ENCODE measurements at regions not wholly inside any gene's neighbourhood (a gene's known extent, or its start where the extent isn't known, plus 50 kb on each side); places are given as distances from the start of the nearest gene placed in this dataset.

GRCh38 chr4:98786866-98787265 lies 128.5 kb upstream of the TSPAN5 start:
- CTCF ChIA-PET, result no interaction called here
- no peak overlapping the region for H3K27ac Mint-ChIP-seq

GRCh38 chr4:98784947-98785706 lies 126.7 kb upstream of the TSPAN5 start:
- DNase-seq (no peak), ATAC-seq (no peak)
- ChIA-PET CTCF (no interaction called here), POLR2A (no interaction called here)
- no peaks in the 10 kb centered on the region for H3K27me3 Mint-ChIP-seq (ENCODE audit: low read depth)
- no peaks in the 10 kb centered on the region for H3K36me3 Mint-ChIP-seq (ENCODE audit: low read depth)
- no peak overlapping the region for H3K27ac Mint-ChIP-seq
- H3K4me3 Mint-ChIP-seq, result no peak overlapping the region
- H3K4me1 Mint-ChIP-seq (ENCODE audit: low read depth), result no peaks in the 10 kb centered on the region
- H3K9me3 Mint-ChIP-seq (ENCODE audit: insufficient read depth), result no peaks in the 10 kb centered on the region

More at GRCh38 chr4:98786866-98787265, 128.5 kb upstream of the TSPAN5 start:
- POLR2A ChIA-PET, result interaction anchor here (1.0 kb wide), 1 partner anchor 22 kb away, joined by 3 read pairs; no protein-coding TSS in a partner anchor
- ATAC-seq, result no peak
- Mint-ChIP-seq H3K27me3 (ENCODE audit: low read depth) (no peaks in the 10 kb centered on the region), H3K9me3 (ENCODE audit: insufficient read depth) (no peaks in the 10 kb centered on the region), H3K4me1 (ENCODE audit: low read depth) (no peaks in the 10 kb centered on the region), H3K36me3 (ENCODE audit: low read depth) (no peaks in the 10 kb centered on the region), H3K4me3 (no peak overlapping the region)
- no peak for DNase-seq

- H3K27me3 Mint-ChIP-seq (ENCODE audit: low read depth), result no peaks in the 10 kb centered on the region
- ChIA-PET CTCF (no interaction called here), POLR2A (no interaction called here)
- ATAC-seq, result no peak
- H3K4me1 Mint-ChIP-seq (ENCODE audit: low read depth), result no peaks in the 10 kb centered on the region
- H3K36me3 Mint-ChIP-seq (ENCODE audit: low read depth), result no peaks in the 10 kb centered on the region
- no peak for DNase-seq
- no peak overlapping the region for H3K27ac Mint-ChIP-seq
- no peak overlapping the region for H3K4me3 Mint-ChIP-seq
- no peaks in the 10 kb centered on the region for H3K9me3 Mint-ChIP-seq (ENCODE audit: insufficient read depth)
Observed at GRCh38 chr4:98781641-98782357, 123.4 kb upstream of the TSPAN5 start.

- Mint-ChIP-seq H3K4me1 (ENCODE audit: low read depth) (no peaks in the 10 kb centered on the region), H3K9me3 (ENCODE audit: insufficient read depth) (no peaks in the 10 kb centered on the region), H3K4me3 (no peak overlapping the region), H3K27me3 (ENCODE audit: low read depth) (no peaks in the 10 kb centered on the region), H3K27ac (no peak overlapping the region), H3K36me3 (ENCODE audit: low read depth) (no peaks in the 10 kb centered on the region)
- ATAC-seq (no peak), DNase-seq (no peak)
- ChIA-PET CTCF (interaction anchor here (0.6 kb wide), 1 partner anchor 23 kb away, joined by 3 read pairs; no protein-coding TSS in a partner anchor), POLR2A (no interaction called here)
Observed at GRCh38 chr4:98780926-98781325, 122.5 kb upstream of the TSPAN5 start.

- DNase-seq (no peak), ATAC-seq (no peak)
- Mint-ChIP-seq H3K27me3 (ENCODE audit: low read depth) (no peaks in the 10 kb centered on the region), H3K27ac (no peak overlapping the region), H3K4me3 (no peak overlapping the region), H3K36me3 (ENCODE audit: low read depth) (no peaks in the 10 kb centered on the region), H3K9me3 (ENCODE audit: insufficient read depth) (no peaks in the 10 kb centered on the region), H3K4me1 (ENCODE audit: low read depth) (no peaks in the 10 kb centered on the region)
- ChIA-PET CTCF (interaction anchor here (0.8 kb wide), 1 partner anchor 139 kb away, joined by 3 read pairs; no protein-coding TSS in a partner anchor), POLR2A (no interaction called here)
Observed at GRCh38 chr4:98779088-98779487, 120.7 kb upstream of the TSPAN5 start.

GRCh38 chr4:98778206-98778605 lies 119.8 kb upstream of the TSPAN5 start:
- Mint-ChIP-seq H3K4me3 (no peak overlapping the region), H3K9me3 (ENCODE audit: insufficient read depth) (no peaks in the 10 kb centered on the region), H3K27ac (no peak overlapping the region), H3K36me3 (ENCODE audit: low read depth) (no peaks in the 10 kb centered on the region), H3K4me1 (ENCODE audit: low read depth) (no peaks in the 10 kb centered on the region), H3K27me3 (ENCODE audit: low read depth) (no peaks in the 10 kb centered on the region)
- ChIA-PET POLR2A (no interaction called here), CTCF (no interaction called here)
- ATAC-seq (no peak), DNase-seq (no peak)

- no peaks in the 10 kb centered on the region for H3K9me3 Mint-ChIP-seq (ENCODE audit: insufficient read depth)
- no peak for ATAC-seq
- H3K4me1 Mint-ChIP-seq (ENCODE audit: low read depth), result no peaks in the 10 kb centered on the region
- no peaks in the 10 kb centered on the region for H3K36me3 Mint-ChIP-seq (ENCODE audit: low read depth)
- H3K27me3 Mint-ChIP-seq (ENCODE audit: low read depth), result no peaks in the 10 kb centered on the region
- no peak overlapping the region for H3K4me3 Mint-ChIP-seq
- ChIA-PET CTCF (no interaction called here), POLR2A (no interaction called here)
- no peak overlapping the region for H3K27ac Mint-ChIP-seq
- DNase-seq, result no peak
Observed at GRCh38 chr4:98775672-98776071, 117.3 kb upstream of the TSPAN5 start.

- Mint-ChIP-seq H3K4me3 (no peak overlapping the region), H3K4me1 (ENCODE audit: low read depth) (no peaks in the 10 kb centered on the region), H3K27ac (no peak overlapping the region), H3K36me3 (ENCODE audit: low read depth) (no peaks in the 10 kb centered on the region), H3K27me3 (ENCODE audit: low read depth) (no peaks in the 10 kb centered on the region), H3K9me3 (ENCODE audit: insufficient read depth) (no peaks in the 10 kb centered on the region)
- CTCF ChIA-PET, result no interaction called here
- no peak for ATAC-seq
- DNase-seq, result no peak
- POLR2A ChIA-PET, result no interaction called here
Observed at GRCh38 chr4:98773638-98774037, 115.2 kb upstream of the TSPAN5 start.

- CTCF ChIA-PET, result no interaction called here
Observed at GRCh38 chr4:98771959-98772632, 113.7 kb upstream of the TSPAN5 start.

GRCh38 chr4:98765771-98766170 lies 107.4 kb upstream of the TSPAN5 start:
- POLR2A ChIA-PET, result no interaction called here
- peaks cover 20% of the 10 kb centered on the region for H3K9me3 Mint-ChIP-seq (ENCODE audit: insufficient read depth)
- no peaks in the 10 kb centered on the region for H3K27me3 Mint-ChIP-seq (ENCODE audit: low read depth)
- no peak overlapping the region for H3K27ac Mint-ChIP-seq
- ATAC-seq (no peak), DNase-seq (no peak)
- H3K4me1 Mint-ChIP-seq (ENCODE audit: low read depth), result no peaks in the 10 kb centered on the region
- CTCF ChIA-PET, result no interaction called here
- H3K36me3 Mint-ChIP-seq (ENCODE audit: low read depth), result peaks cover 3% of the 10 kb centered on the region
- H3K4me3 Mint-ChIP-seq, result no peak overlapping the region

More at GRCh38 chr4:98771959-98772632, 113.7 kb upstream of the TSPAN5 start:
- Mint-ChIP-seq H3K36me3 (ENCODE audit: low read depth) (no peaks in the 10 kb centered on the region), H3K4me3 (no peak overlapping the region), H3K4me1 (ENCODE audit: low read depth) (no peaks in the 10 kb centered on the region), H3K27me3 (ENCODE audit: low read depth) (no peaks in the 10 kb centered on the region), H3K9me3 (ENCODE audit: insufficient read depth) (peaks cover 2% of the 10 kb centered on the region), H3K27ac (no peak overlapping the region)
- ATAC-seq (no peak), DNase-seq (no peak)
- POLR2A ChIA-PET, result no interaction called here

GRCh38 chr4:98758182-98758581 lies 99.8 kb upstream of the TSPAN5 start:
- Mint-ChIP-seq H3K9me3 (ENCODE audit: insufficient read depth) (no peaks in the 10 kb centered on the region), H3K4me3 (no peak overlapping the region), H3K27ac (no peak overlapping the region), H3K4me1 (ENCODE audit: low read depth) (no peaks in the 10 kb centered on the region), H3K36me3 (ENCODE audit: low read depth) (no peaks in the 10 kb centered on the region), H3K27me3 (ENCODE audit: low read depth) (no peaks in the 10 kb centered on the region)
- no peak for DNase-seq
- no peak for ATAC-seq
- CTCF ChIA-PET, result no interaction called here
- POLR2A ChIA-PET, result no interaction called here

GRCh38 chr4:98754736-98755135 lies 96.3 kb upstream of the TSPAN5 start:
- H3K36me3 Mint-ChIP-seq (ENCODE audit: low read depth), result no peaks in the 10 kb centered on the region
- ChIA-PET POLR2A (no interaction called here), CTCF (no interaction called here)
- ATAC-seq (no peak), DNase-seq (no peak)
- no peaks in the 10 kb centered on the region for H3K9me3 Mint-ChIP-seq (ENCODE audit: insufficient read depth)
- H3K27me3 Mint-ChIP-seq (ENCODE audit: low read depth), result no peaks in the 10 kb centered on the region
- no peak overlapping the region for H3K27ac Mint-ChIP-seq
- no peak overlapping the region for H3K4me3 Mint-ChIP-seq
- H3K4me1 Mint-ChIP-seq (ENCODE audit: low read depth), result no peaks in the 10 kb centered on the region

Measured in activated CD8-positive, alpha-beta T cell treated with anti-CD3 and anti-CD28 coated beads, Interleukin-2, amount 10 ng/mL, durations not matched to agents 7 days and 5 days (primary cell).